HG03457 (cell line): ENCODE measurements at regions not wholly inside any gene's neighbourhood (a gene's known extent, or its start where the extent isn't known, plus 50 kb on each side); places are given as distances from the start of the nearest gene placed in this dataset.
A peak's percentile ranks its signal among the peaks of the same experiment; 100 is the strongest.

Experiments used
- ATAC-seq: cut with Tn5 transposase; IDR thresholded peaks from one replicate; pipeline ENCODE4 v1.9.1; 2021; ENCODE audit warnings: moderate number of reproducible peaks; ENCODE audit not compliant: unreplicated experiment

DNA sequence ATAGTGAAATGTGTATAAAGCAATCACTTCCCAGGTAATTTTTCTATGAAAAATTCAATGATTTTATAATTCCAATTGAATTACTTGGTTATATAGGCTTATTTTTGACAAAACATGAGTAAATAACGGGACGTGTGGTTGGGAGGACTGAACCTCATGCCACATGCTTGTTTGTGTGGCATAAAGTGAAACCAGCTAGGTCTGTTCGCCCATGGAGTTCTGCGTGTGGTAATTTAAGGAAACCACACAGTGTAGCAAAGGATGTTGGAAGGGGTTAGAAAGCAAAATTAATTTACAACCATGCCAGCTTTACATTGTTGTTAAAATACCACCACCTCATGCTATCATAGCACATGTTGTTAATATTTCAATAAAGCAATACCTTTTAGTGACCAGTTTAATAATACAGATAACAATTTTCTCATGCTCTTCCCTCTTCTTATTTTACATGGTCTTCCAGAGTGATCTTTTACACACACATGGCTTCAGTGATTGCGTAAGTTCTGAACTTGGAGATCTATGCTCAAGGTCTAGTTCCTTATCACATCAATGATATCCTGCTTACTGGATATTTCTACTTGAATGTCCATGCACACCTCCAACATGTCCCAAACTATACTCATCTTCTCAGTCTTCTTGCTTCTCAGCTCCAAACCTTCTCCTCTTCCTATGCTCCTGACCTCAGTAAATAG is 156.4 kb upstream of the ITGA4 start:
- ATAC-seq, result no peak

DNA sequence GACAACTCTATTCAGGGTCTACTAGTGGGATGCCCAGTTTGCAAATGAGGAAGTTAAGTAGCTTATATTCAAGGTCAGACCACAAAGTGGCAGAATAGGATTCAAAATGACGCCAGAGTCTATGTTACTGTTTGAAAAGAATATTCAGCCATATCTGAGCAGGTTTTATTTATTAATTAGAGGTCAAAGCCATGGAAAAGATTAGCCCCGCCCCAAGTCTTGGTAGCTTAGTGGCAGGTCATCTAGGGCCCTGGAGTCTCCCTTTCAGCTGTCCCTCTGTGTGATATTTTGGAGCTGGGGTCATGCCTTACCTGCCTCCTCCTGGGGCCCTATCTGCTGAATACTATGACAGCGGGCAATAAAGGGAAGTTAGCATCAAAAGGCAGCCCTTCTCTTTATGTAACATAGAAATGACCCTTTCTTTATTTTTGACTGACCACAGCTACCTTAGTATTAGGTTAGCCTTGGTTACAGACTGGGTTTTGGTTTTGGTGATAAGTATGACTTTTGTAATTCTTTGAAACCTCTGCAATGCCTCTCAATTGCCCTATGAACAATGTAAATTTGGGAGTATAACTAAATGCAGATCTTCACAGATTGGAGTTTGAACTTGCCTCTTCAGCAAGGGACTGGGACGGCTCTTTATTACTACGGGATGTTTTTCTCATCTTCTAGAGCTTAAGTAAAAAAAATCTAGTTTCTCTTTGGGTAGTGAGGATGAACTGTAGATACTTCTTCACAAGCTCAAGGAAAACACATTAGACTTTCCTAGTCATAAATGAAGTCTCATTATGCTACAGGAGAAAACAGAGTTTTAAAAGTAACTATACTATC is 153.0 kb upstream of the ITGA4 start:
- peak; percentile 32 for ATAC-seq

DNA sequence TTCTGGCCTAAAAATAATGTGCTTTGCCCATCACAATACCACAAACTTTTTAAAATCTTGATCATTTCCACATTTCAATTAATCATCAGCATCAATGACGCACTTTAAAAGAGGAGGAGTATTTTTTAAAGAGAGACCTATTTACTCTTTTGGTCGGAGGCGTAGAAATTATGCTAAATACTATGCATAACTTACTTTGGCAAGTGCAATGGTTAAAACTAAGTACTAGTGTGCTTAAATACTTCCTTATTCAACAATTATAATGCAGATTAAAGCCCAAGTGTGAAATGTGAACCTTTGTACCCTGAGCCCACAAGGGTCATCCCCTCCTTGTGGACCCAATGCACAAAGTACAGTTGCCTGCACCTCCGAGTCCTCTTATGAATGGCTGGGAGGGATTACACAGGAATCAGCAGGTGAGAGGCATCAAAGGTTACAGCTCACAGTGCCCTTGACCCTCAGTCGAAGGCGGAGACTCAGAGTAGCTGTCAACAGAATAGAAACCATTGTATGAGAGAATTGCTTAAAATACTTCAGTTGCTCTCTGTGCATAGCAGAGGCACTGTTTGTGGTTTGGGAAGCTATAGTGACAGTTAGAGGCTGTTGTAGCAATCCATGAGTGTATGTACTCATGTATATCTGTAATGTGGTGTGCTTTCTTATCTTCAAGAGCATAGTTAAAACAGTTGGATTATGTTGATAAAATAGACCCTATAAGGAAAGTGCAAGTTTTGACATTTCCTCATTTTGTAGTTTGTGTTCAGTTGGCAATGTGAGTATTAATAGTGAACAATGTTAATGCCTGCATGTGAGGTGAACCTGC is 151.7 kb upstream of the ITGA4 start:
- peak; percentile 80 for ATAC-seq

DNA sequence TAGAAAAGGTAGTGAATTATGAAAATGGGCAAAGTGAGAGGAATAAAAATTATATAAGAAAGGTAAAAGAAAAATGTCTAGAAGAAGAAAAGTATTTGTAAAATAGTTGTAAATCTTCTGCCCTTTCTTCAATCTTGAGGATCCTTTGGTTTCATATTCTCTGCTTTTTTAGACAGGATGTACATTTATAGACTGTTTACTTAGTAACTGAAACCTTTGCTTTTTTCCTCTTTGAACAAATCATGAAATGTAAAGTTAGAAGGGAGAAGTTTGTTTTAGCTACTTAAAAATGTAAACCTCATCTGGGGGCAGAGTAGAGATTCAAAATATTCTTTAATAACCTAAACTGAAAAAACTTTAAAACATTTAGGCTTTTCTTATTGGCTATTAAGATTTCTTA is 150.4 kb upstream of the ITGA4 start:
- no peak for ATAC-seq

DNA sequence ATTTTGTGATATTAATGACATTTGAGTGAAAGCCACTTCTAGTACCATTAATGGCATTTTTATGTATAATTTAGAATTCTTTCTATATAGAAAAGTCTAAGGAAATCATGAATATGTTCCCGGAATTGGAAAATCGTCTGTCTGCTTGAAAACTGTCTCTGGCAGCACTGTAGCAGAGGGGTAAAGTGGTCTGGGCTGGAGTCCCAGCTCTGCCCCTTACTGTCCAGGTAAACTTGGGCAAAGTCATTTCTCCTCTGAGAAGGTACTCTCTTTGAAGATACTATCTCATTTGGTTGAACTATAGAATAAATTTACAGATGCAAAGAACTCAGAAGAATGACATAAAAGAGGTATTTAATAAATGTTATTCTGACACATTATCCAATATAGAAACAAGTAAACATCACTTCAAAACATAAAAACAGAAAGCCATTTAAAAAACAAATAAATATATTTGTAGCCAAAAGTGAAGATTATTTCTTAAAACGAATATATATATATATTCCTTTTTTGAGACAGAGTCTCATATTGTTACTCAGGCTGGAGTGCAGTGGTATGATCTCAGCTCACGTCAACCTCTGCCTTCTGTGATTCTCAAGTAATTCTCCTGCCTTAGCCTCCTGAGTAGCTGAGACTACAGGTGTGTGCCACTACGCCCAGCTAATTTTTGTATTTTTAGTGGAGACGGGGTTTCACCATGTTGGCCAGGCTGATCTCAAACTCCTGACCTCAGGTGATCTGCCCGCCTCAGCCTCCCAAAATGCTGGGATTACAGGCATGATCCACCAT is 149.8 kb upstream of the ITGA4 start:
- ATAC-seq, result no peak

DNA sequence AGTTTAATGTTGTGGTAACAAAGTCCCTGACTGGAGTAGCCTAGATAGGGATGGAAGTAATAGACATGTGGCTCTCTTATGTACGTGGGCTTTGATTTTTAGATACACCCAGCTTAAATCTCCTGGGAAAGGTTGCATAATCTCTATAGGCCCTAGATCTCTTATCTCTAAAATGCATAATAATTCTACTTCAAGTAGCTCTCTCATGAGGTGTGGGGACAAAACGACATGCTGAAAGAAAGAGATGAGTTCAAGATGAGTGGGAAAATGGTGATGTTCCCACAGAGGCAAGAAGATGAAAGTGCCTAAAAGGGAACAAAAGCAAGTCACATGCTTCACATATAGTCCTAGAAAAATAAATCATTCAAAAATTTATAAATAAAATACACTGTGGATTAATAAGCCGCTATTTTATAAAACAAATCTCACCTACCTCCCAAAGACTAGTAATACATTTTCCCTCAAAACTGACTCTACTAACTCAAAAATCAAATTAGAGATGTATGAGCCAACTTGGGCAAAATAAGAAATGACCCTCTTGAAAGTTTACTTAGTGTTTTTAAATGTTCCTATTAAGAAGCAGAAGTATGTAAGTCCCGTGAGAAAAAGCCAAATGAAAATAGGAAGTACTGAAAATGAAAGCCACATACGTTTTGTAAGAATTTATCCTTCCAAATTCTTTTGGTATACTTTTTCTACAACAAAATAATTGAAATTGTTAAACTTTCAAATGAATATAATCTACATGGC is 148.2 kb upstream of the ITGA4 start:
- ATAC-seq, result no peak

DNA sequence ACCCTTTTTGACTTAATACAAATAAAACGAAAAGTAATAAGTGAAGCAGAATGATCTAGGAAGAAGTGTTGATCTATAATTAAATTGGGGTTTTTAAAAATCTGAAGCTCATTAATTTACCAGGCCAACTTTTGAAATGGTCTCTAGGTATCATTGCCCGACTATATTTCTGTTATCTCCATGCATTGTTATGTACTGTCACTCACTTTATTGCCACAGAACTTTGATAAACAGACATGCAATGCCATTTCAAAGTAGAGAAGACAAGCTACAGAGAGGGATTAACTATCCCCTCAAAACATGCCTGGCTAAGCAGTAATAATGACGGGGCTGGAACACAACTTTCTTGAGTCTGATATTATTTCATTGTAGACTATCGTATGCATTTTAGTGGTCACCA is 147.6 kb upstream of the ITGA4 start:
- ATAC-seq, result no peak

DNA sequence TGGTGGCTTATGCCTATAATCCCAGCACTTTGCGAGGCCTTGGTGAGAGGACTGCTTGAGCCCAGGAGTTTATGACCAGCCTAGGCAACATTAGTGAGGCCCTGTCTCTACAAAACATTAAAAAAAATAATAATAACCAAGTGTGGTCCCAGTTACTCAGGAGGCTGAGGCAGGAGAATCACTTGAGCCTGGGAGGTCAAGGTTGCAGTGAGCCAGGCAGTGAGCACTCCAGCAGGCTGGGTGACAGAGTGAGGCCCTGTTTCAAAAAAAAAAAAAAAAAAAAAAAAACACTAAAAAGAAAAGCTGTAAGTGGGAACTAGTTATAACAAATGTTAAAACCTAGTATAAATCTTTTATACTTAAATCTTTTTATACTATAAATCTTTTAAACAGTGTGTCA is 146.2 kb upstream of the ITGA4 start:
- no peak for ATAC-seq

DNA sequence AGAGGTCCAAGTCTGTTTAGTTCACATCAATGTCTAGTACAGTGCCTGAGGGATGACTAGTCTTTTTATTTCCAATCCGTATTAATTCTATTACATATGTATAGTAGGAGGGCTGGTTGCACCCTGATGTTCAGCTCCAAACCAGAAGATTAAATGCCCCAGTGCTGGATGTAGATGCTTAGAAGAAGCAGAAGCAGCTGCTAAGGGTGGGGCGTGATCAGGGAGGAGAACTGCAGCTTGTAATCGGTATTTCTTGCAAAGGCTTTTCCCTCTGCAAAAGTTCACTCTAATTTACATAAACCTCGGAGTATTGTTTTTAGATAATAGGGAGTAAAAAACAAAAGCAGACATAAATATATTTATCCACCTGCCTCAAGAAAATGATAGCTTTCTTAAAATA is 145.3 kb upstream of the ITGA4 start:
- ATAC-seq, result no peak

DNA sequence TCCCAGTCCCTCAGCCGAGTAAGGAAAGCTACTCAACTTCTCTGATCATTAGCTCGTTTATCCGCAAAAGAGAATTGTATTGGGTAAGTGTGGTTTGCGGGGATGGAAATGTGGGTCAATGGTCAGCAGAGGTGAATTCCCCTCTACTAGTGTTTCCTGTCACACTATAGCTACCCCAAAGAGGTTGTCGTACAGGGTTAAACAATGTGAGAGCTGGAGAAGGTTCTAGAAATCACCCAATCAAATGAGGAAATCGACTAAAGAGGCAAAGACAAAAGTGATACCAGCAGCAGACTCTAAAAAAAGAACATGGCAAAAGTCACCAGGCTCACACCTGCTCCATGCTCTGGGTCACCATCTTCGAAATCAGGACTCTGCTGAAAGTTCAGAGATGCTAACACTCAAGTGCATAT is 144.7 kb upstream of the ITGA4 start:
- peak; percentile 87 for ATAC-seq

DNA sequence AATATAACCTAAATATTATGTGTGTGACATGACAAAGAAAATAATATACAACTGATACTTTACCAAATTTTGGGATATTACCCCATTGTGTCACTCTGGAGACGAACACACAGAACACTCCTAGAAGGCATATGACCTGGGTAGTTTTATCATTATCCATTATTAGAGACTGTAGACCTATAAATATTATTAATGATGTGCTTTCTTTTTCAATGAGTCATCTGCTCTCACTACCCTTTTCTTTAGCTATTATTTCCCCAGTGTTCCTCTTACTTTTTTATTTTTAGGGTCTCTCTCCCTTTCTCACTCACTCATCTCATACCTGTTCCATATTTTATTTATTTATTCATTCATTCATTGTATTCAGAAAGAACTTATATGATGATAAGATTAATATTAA is 143.3 kb upstream of the ITGA4 start:
- ATAC-seq, result no peak

DNA sequence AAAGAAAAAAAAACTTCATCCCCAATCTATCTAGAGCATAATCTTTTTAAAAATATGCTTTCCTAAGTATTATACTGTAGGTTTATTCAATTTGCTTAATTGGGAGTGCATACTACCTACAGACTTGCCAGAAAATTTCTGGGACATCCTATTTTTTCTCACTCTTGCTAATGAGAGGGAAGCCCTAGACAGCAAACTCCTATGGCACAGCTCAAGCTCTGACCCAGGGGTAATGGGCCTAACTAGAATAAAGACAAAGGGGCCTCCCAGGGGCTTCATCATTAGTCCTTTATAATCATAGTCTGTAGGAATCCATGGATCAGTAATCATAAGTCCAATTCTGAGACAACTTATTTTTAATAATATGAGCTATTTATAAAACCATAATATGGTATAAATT is 142.6 kb upstream of the ITGA4 start:
- ATAC-seq, result no peak

DNA sequence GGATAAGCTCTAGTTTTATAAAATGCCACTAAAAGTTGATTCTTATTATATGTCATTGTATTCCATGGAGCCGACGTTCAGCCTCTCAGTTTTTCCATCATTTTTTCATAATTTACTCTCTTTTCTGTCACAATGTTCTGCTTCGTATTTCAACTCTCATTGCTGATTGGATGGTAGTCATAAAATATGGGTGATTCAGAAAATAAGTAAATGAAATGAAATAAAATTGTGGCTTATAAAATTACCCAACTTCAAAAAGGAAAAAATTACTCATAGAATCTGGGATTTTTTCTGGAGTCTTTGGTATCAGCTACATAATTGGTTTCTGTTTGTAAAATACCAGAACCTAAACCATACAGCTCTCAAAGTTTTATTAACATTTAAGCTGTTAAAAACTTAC is 139.7 kb upstream of the ITGA4 start:
- ATAC-seq, result no peak

DNA sequence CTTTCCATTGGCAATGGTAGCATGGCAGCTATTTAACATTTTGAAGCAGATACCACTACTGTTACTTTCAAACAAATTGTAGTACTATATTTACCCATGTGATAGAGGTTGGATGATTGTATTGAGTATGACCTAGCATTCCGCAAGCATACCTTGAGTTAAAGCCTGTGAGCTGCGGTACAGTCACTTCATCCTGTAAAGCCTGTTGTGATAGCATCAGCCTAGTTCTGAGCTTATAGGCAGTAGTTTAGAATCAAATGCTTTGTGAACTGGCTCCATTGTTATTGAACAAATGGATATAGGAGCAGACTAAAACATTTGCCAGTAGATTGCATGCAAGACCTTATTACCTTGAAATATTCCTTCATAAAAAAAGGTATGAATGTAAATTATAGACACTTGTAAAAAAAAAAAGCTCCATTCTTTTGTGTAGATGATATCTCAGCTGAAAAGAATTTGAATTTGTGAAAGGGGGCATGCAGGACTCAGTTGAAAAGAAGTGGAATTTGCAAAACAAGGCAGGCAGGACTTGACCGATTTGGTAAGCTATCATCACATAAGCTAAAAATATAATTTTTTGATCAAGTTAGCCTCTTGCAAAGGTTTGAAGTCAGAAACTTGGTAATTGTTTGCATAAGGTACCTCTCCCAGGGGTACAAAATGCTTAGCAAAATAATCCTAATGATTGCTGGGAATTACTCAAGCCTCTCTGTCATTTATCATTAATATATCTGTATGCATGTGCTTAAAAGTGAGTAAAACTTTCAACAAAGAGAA is 138.5 kb upstream of the ITGA4 start:
- no peak for ATAC-seq

DNA sequence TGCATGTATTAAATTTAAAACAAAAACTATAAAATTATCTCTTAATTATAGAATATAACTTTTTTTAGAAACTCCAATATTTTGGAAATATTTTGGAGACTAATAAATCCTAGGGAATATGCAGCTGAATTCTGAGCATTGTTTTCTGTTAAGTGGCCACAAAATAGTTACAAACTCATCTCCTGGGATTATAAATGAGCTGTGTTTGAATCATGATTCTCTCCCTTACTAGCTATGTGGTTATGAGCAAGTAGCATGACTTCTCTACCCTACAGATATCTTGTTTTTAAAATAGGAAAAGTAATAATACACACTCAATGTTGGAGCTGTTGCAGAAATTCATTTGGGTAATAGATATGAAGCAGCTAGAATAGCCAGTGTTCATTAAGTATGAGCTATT is 137.9 kb upstream of the ITGA4 start:
- no peak for ATAC-seq

DNA sequence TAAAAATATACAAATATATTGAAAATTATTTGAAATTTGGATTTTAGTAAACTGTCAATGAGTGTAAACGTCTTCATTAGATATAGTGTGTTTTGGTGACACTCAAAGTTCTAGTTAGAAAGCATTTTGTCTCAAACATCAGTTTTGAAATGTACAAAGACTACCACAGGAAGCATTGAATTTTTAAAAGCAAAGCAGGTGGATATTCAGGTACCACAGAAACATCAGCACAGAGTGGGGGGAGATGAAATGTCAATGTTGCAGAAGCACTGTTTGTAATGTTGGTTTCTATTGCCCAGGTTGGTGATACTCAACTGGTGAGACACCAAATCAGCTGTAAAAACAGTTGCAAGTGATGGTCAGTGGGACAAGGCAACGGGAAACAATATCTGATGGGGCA is 136.5 kb upstream of the ITGA4 start:
- no peak for ATAC-seq

DNA sequence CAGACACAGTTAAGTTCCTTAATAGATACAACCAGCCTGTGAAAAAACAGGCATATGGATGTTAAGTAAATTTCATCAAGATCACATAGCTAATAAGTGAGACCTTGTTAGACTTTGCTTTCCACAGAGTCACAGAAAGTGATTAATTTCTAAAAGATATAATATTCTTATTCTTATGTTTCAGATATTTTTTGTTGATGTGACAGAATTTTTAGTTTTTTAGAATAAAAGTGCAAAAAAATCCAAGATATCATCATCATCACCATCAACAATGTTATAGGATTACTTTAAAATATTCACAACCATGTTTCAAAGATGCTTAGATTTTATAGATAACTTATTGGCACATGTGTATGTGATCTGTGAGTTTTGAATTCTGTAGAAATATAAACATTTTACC is 132.3 kb upstream of the ITGA4 start:
- ATAC-seq, result no peak

DNA sequence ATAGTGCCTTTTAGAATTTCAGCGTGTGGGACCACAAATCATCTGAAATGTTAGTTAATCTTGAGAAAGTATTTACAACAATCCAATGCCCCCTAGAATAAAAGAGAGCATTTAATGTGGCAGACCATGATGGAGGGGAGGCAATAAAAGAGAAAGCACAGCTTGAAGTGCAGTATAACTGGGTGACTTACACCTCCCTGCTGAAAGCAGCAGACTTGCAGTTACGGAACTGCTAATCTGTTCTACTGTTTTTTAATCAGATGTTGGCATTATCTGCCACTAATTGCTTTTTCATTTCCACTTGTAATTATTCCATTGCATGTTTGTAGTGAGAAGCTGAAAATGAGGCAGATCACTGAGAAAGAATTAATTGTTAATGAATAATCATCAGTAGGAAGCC is 130.5 kb upstream of the ITGA4 start:
- no peak for ATAC-seq

DNA sequence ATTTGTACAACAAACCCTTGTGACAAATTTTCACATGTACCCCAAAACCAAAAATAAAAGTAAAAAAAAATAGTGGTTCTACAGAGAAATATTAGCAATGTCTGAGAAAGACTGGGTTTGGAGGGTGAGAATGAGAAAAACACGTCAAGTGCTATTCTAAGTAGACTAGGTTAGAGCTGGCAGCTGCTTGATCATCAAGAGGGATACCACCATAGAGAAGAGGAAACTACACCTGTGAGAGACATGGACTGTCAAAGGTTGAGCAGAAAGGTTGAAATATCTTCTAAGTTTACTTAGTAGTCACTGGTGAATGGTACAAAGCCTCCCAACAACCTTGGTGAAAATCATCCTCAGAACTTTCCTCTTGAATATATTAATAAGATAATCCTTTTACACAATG is 126.9 kb upstream of the ITGA4 start:
- no peak for ATAC-seq
